G401 (cell line): ENCODE measurements at regions not wholly inside any gene's neighbourhood (a gene's known extent, or its start where the extent isn't known, plus 50 kb on each side); places are given as distances from the start of the nearest gene placed in this dataset.
"Not testable (repeated sequence)": the region's sequence is repeated elsewhere in the genome, so short reads cannot be mapped to it uniquely, and the experiment has no call there.

ENCODE experiments used
- DNase-seq: peaks from one replicate; pipeline ENCODE4 v3.0.0-alpha.2; 2015; ENCODE audit warnings: low spot score
- in situ Hi-C: cut with HindIII; loops from 2 replicates; pipeline ENCODE4 v1.10.0; 2016; ENCODE audit warnings: low sequenced_read_pairs, mixed read lengths

GRCh38 chrX:128518508-128518907 is 466.3 kb upstream of the ACTRT1 start:
- no peak for DNase-seq
- in situ Hi-C loops, result no loop called here

- no peak for DNase-seq
Observed at GRCh38 chrX:128517691-128518090, 465.5 kb upstream of the ACTRT1 start.

GRCh38 chrX:128504496-128504895 is 452.3 kb upstream of the ACTRT1 start:
- DNase-seq, result no peak
- in situ Hi-C loops, result no loop called here

More at GRCh38 chrX:128517691-128518090, 465.5 kb upstream of the ACTRT1 start:
- in situ Hi-C loops, result no loop called here

GRCh38 chrX:128464116-128464515 is 411.9 kb upstream of the ACTRT1 start:
- no peak for DNase-seq
- in situ Hi-C loops, result no loop called here

GRCh38 chrX:128460835-128461234 is 408.6 kb upstream of the ACTRT1 start:
- in situ Hi-C loops, result no loop called here
- no peak for DNase-seq

- no peak for DNase-seq
- in situ Hi-C loops, result no loop called here
Observed at GRCh38 chrX:128458888-128459287, 406.7 kb upstream of the ACTRT1 start.

- DNase-seq, result no peak
Observed at GRCh38 chrX:128457674-128458073, 405.5 kb upstream of the ACTRT1 start.

GRCh38 chrX:128439159-128439558 is 387.0 kb upstream of the ACTRT1 start:
- DNase-seq, result no peak
- in situ Hi-C loops, result no loop called here

More at GRCh38 chrX:128457674-128458073, 405.5 kb upstream of the ACTRT1 start:
- in situ Hi-C loops, result no loop called here

- DNase-seq, result no peak
- in situ Hi-C loops, result no loop called here
Observed at GRCh38 chrX:128438082-128438481, 385.9 kb upstream of the ACTRT1 start.

- in situ Hi-C loops, result no loop called here
Observed at GRCh38 chrX:128436397-128437103, 384.3 kb upstream of the ACTRT1 start.

GRCh38 chrX:128425546-128425945 is 373.3 kb upstream of the ACTRT1 start:
- DNase-seq, result no peak
- in situ Hi-C loops, result no loop called here

More at GRCh38 chrX:128436397-128437103, 384.3 kb upstream of the ACTRT1 start:
- no peak for DNase-seq

GRCh38 chrX:128408842-128409241 is 356.6 kb upstream of the ACTRT1 start:
- no peak for DNase-seq
- in situ Hi-C loops, result no loop called here

GRCh38 chrX:128396601-128397000 is 344.4 kb upstream of the ACTRT1 start:
- no peak for DNase-seq
- in situ Hi-C loops, result no loop called here

GRCh38 chrX:128383846-128384245 is 331.6 kb upstream of the ACTRT1 start:
- DNase-seq, in situ Hi-C loops: not testable (repeated sequence)

GRCh38 chrX:128365492-128365891 is 313.3 kb upstream of the ACTRT1 start:
- in situ Hi-C loops, result no loop called here
- no peak for DNase-seq

GRCh38 chrX:128335671-128336070 is 283.5 kb upstream of the ACTRT1 start:
- in situ Hi-C loops, result no loop called here
- no peak for DNase-seq

GRCh38 chrX:128334821-128335220 is 282.6 kb upstream of the ACTRT1 start:
- DNase-seq, result no peak
- in situ Hi-C loops, result no loop called here

GRCh38 chrX:128310912-128311311 is 258.7 kb upstream of the ACTRT1 start:
- in situ Hi-C loops, result no loop called here

GRCh38 chrX:128309311-128309710 is 257.1 kb upstream of the ACTRT1 start:
- in situ Hi-C loops, result no loop called here
- DNase-seq, result no peak

More at GRCh38 chrX:128310912-128311311, 258.7 kb upstream of the ACTRT1 start:
- DNase-seq, result no peak

- in situ Hi-C loops, result no loop called here
- DNase-seq, result no peak
Observed at GRCh38 chrX:128294198-128294597, 242.0 kb upstream of the ACTRT1 start.

GRCh38 chrX:128287693-128288092 is 235.5 kb upstream of the ACTRT1 start:
- no peak for DNase-seq
- in situ Hi-C loops, result no loop called here
